ENCODE measurements at regions not wholly inside any gene's neighbourhood (a gene's known extent, or its start where the extent isn't known, plus 50 kb on each side); places are given as distances from the start of the nearest gene placed in this dataset.

- POLR2A ChIA-PET = no interaction called here
- Histone ChIP-seq H3K79me2 (ENCODE audit: control insufficient read depth, insufficient read depth, low read length) (no peaks in the 10 kb centered on the region), H3K9me3 (replicated peaks; ENCODE audit: control insufficient read depth, insufficient read depth, low read length) (no peaks in the 10 kb centered on the region), H3K27me3 (ENCODE audit: control insufficient read depth in 2 of 2, insufficient read depth in 2 of 2, low read length in 2 of 2) (no peaks in the 10 kb centered on the region), H3K27ac (ENCODE audit: insufficient read depth, low read depth, low read length) (no peak overlapping the region), H3K4me1 (ENCODE audit: control insufficient read depth, extremely low read depth, insufficient read depth, low read length) (no peaks in the 10 kb centered on the region), H3K4me3 (replicated peaks in 1 of 3; ENCODE audit: insufficient read depth in 1 of 3, low read depth in 1 of 3, low read length in 3 of 3) (no peak overlapping the region), H2AFZ (ENCODE audit: low read depth, low read length) (no peak overlapping the region), H3K9ac (replicated peaks; ENCODE audit: extremely low read depth, insufficient read depth, low read length) (no peak overlapping the region), H4K20me1 (replicated peaks; ENCODE audit: control insufficient read depth, extremely low read depth, insufficient read depth, low read length) (no peaks in the 10 kb centered on the region), H3K9me1 (replicated peaks; ENCODE audit: control insufficient read depth, extremely low read depth, insufficient read depth, low read length) (no peaks in the 10 kb centered on the region), H3K36me3 (ENCODE audit: control insufficient read depth in 2 of 2, extremely low read depth in 1 of 2, insufficient read depth in 2 of 2, low read length in 2 of 2) (no peaks in the 10 kb centered on the region), H3K4me2 (ENCODE audit: insufficient read depth, low read length) (no peak overlapping the region)
- no peak for TF ChIP-seq MAX (IDR thresholded peaks at IDR 0.05; ENCODE audit: insufficient read depth, insufficient read length)
- no peak for TF ChIP-seq MYC (IDR thresholded peaks at IDR 0.05; ENCODE audit: low read depth, low read length)
- no peak for TF ChIP-seq POLR2AphosphoS5 (IDR thresholded peaks at IDR 0.05; ENCODE audit: insufficient read depth, low read depth, low read length)
- no peak for TF ChIP-seq GATA2 (IDR thresholded peaks at IDR 0.05; ENCODE audit: insufficient read depth, insufficient read length, low read depth, low read length)
- TF ChIP-seq EZH2 (IDR thresholded peaks at IDR 0.05; ENCODE audit: borderline replicate concordance, low read depth, low read length, severe bottlenecking) = no peak
- TF ChIP-seq JUN (IDR thresholded peaks at IDR 0.05; ENCODE audit: borderline replicate concordance, insufficient read depth, insufficient read length, low read depth) = no peak
- FAIRE-seq (no peak), DNase-seq (ENCODE audit: low read depth, low spot score) (no peak)
- intact Hi-C loops (cut with micrococcal nuclease) (no loop called here), dilution Hi-C loops (cut with MboI; ENCODE audit: extremely low pct_ligation_motif_present, low sequenced_read_pairs) (no loop called here)
- CTCF ChIA-PET = no interaction called here
- no TSS peak for BruUV-seq (replicated peaks)
Observed at GRCh38 chr11:106523921-106524320, 446.5 kb downstream of the AASDHPPT start.

- no peaks in the 10 kb centered on the region for H3K36me3 ChIP-seq (ENCODE audit: control insufficient read depth in 2 of 2, extremely low read depth in 1 of 2, insufficient read depth in 2 of 2, low read length in 2 of 2)
- BruUV-seq (replicated peaks) = no TSS peak
- FAIRE-seq (no peak), DNase-seq (ENCODE audit: low read depth, low spot score) (no peak)
- ChIA-PET CTCF (no interaction called here), POLR2A (no interaction called here)
- no peak overlapping the region for H2AFZ ChIP-seq (ENCODE audit: low read depth, low read length)
- H3K27me3 ChIP-seq (ENCODE audit: control insufficient read depth in 2 of 2, insufficient read depth in 2 of 2, low read length in 2 of 2) = no peaks in the 10 kb centered on the region
- TF ChIP-seq GATA2 (IDR thresholded peaks at IDR 0.05; ENCODE audit: insufficient read depth, insufficient read length, low read depth, low read length) (no peak), FOS (IDR thresholded peaks at IDR 0.05; ENCODE audit: borderline replicate concordance, insufficient read depth, low read length) (no peak), MAX (IDR thresholded peaks at IDR 0.05; ENCODE audit: insufficient read depth, insufficient read length) (no peak), CTCF (IDR thresholded peaks at IDR 0.05; ENCODE audit: extremely low read depth in 1 of 2, insufficient read depth in 1 of 2, low read depth in 1 of 2, low read length in 2 of 2) (no peak), JUN (IDR thresholded peaks at IDR 0.05; ENCODE audit: borderline replicate concordance, insufficient read depth, insufficient read length, low read depth) (no peak), POLR2A (IDR thresholded peaks at IDR 0.05; ENCODE audit: low read depth, low read length) (no peak), EZH2 (IDR thresholded peaks at IDR 0.05; ENCODE audit: borderline replicate concordance, low read depth, low read length, severe bottlenecking) (no peak), MYC (IDR thresholded peaks at IDR 0.05; ENCODE audit: low read depth, low read length) (no peak), POLR2AphosphoS5 (IDR thresholded peaks at IDR 0.05; ENCODE audit: insufficient read depth, low read depth, low read length) (no peak)
- no peak overlapping the region for H3K27ac ChIP-seq (ENCODE audit: insufficient read depth, low read depth, low read length)
- no peaks in the 10 kb centered on the region for H3K9me1 ChIP-seq (replicated peaks; ENCODE audit: control insufficient read depth, extremely low read depth, insufficient read depth, low read length)
- H3K9me3 ChIP-seq (replicated peaks; ENCODE audit: control insufficient read depth, insufficient read depth, low read length) = no peaks in the 10 kb centered on the region
- no peak overlapping the region for H3K4me3 ChIP-seq (replicated peaks in 1 of 3; ENCODE audit: insufficient read depth in 1 of 3, low read depth in 1 of 3, low read length in 3 of 3)
- no peak overlapping the region for H3K9ac ChIP-seq (replicated peaks; ENCODE audit: extremely low read depth, insufficient read depth, low read length)
- no peak overlapping the region for H3K4me2 ChIP-seq (ENCODE audit: insufficient read depth, low read length)
- H4K20me1 ChIP-seq (replicated peaks; ENCODE audit: control insufficient read depth, extremely low read depth, insufficient read depth, low read length) = no peaks in the 10 kb centered on the region
- dilution Hi-C loops (cut with MboI; ENCODE audit: extremely low pct_ligation_motif_present, low sequenced_read_pairs) (no loop called here), intact Hi-C loops (cut with micrococcal nuclease) (no loop called here)
- H3K4me1 ChIP-seq (ENCODE audit: control insufficient read depth, extremely low read depth, insufficient read depth, low read length) = no peaks in the 10 kb centered on the region
- H3K79me2 ChIP-seq (ENCODE audit: control insufficient read depth, insufficient read depth, low read length) = no peaks in the 10 kb centered on the region
Observed at GRCh38 chr11:106524436-106524835, 447.0 kb downstream of the AASDHPPT start.

All from endothelial cell of umbilical vein (primary cell).